HG03342 (cell line): ENCODE measurements at regions not wholly inside any gene's neighbourhood (a gene's known extent, or its start where the extent isn't known, plus 50 kb on each side); places are given as distances from the start of the nearest gene placed in this dataset.

Experiments
- ATAC-seq: cut with Tn5 transposase; IDR thresholded peaks from one replicate; pipeline ENCODE4 v1.9.1; 2021; ENCODE audit warnings: mild to moderate bottlenecking, moderate library complexity; ENCODE audit not compliant: unreplicated experiment

DNA sequence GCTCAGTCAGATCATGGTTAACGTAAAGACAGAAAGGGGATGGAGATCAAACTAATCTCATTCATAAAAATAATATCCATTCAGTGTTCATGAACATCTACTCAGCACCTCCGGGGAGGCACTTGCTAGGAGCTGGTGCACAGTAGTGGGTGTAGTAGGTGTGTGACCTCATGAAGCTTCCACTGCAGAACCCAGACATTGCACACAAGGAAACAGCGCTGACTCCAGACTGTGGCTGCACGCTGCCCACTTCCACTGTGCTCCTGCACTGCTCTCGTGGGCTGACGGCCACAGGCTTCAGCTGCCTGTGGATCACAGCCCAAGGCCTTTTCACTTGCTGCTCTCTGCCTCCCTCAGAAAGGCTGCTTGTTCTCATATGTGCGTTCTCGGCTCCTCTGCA lies 214.4 kb upstream of the ZNF507 start:
- no peak for ATAC-seq

- ATAC-seq, result no peak
Observed at GRCh38 chr19:32138416-32138815, 207.0 kb upstream of the ZNF507 start.

DNA sequence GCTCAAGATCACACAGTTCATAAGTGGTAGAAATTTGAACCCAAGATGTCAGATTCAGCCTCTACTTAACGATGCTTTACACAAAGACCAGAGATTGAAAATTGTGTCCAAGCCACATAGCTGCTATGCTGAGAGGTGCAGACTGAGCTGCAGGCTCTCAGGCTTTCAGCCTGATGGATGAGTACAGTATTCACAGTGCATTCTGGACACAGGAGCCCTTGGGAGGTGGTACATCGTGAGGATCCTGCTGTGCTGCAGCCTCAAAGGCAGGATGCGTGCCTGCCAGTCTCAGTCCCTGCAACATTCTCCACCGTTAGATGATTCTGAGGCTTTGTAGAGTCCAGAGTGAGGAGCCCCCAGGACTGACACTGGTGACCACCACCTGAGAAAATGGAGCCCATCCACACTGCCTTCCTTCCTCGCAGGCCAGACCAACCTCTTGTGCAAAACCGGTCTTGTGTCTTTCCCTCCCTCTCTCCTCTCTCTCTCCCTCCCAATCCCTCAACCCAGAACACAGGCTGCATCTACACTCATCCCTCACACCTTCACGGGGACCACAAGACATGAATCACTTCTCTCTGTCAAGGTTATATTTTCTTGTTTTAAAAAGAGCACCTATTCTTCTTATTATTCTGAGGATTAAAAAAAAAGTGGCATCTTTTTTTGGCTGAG lies 203.4 kb upstream of the ZNF507 start:
- ATAC-seq, result no peak

DNA sequence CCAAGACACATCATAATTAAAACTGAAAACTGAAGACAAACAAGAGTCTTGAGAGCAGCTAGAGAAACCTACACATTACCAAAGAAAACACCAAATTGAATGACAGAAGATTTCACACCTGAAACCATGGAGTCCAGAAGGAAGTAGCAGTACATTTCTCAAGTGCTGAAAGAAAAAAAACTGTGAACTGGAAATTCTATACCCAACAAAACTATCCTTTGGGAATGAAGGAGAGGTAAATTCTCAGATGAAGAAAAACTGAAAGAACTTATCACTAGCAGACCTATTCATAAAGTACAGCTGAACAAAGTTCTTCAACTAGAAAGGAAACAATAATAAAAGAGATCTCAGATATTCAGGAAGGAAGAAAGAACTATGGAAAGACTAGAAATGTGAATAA lies 198.7 kb upstream of the ZNF507 start:
- ATAC-seq, result no peak

- no peak for ATAC-seq
Observed at GRCh38 chr19:32150605-32151004, 194.8 kb upstream of the ZNF507 start.

DNA sequence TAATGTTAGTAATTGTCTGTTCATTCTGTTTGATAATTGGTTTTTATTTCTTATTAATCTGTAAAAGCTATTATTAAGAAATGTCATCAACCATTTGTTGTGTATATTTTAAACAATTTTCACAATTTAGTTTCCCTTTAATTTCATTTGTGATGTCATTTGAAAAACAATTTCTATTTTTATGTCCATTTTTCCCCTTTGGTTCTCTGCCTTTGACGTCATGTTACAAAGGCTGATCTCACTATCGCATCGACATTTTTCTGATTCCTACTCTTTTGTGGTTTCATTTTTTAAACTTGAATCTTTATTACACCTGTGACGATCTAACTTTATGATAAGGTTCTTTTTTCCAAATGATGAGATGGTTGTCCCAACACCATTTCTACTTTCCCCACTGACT lies 191.0 kb upstream of the ZNF507 start:
- no peak for ATAC-seq

GRCh38 chr19:32164384-32164992 lies 180.9 kb upstream of the ZNF507 start:
- no peak for ATAC-seq

DNA sequence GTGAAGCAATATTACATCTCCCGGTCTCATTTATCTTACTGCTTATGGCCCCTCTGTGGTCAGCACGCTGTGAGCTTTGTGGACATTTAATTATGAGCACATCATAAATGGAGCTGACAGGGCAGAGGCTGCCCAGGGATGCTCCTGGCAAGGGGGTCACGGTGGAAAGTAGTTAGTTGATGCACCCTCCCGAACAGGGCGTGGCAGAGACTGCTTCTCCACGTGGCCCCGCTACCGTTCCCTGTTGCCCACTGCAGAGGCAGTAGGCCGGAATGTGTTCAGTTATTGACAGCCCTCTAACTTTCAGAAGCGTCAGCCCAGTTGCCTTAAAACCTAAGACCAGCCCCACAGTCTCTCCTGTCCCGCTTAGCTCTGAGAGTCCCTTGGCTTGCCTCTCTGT lies 180.3 kb upstream of the ZNF507 start:
- ATAC-seq, result no peak

- ATAC-seq, result no peak
Observed at GRCh38 chr19:32165750-32166149, 179.7 kb upstream of the ZNF507 start.

DNA sequence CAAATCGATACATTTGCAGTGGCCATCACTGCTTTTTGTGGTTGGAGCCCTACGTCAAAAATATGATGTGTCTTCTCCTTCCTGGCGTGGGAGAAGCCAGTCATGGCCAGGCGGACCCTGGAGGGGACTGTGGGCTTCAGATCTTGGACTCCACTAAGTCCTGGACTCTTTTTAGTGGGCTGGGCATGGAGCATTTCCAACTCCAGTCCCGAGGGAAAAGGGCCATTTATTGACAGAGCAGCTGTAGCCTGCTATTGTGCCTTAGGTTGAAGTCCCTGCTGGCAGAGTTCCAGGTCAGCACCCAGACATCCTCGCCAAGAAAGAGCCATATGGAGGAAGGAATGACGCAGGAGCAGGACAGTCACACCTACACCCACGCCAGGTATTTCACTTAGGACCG lies 179.2 kb upstream of the ZNF507 start:
- no peak for ATAC-seq

DNA sequence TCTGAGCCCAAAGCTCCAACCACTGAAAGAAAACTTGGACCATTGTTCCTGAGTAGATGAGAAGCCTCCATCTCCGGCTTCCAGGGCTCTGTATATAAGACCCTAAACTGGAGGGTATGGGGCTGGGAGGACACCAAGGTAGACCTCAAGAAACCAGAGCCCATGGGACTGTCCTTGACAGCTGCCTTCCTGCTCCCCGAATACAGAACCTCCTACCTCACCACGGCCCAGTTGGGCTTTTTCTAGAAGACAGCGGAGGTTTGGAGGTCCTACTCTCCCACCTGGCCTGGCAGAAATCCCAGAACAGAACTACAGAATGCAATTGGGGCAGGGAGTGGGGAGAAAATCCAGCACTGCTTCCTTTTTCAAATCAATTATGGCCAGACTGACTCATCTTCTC lies 177.3 kb upstream of the ZNF507 start:
- ATAC-seq, result no peak

DNA sequence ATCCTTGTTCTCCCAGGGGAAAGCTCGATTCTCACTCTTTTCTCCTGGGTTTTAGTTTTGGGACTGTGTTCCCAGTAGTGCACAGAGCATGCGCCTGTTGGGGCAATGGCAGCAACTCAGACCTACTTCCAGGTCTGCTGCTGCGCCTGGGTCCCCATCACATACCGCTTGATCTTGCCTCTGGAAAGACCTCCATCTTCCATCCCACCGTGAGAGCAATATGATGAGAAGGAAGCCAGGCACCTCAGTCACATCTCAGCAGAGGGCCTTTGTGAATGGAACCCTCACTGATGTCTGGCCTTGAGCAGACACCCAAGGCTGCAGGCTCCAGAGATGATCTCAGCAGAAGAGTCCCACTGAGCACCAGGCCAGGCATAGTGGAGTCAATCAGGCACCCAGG lies 176.8 kb upstream of the ZNF507 start:
- ATAC-seq, result no peak

GRCh38 chr19:32171719-32172151 lies 173.7 kb upstream of the ZNF507 start:
- no peak for ATAC-seq

- ATAC-seq, result no peak
Observed at GRCh38 chr19:32172566-32173160, 172.7 kb upstream of the ZNF507 start.

DNA sequence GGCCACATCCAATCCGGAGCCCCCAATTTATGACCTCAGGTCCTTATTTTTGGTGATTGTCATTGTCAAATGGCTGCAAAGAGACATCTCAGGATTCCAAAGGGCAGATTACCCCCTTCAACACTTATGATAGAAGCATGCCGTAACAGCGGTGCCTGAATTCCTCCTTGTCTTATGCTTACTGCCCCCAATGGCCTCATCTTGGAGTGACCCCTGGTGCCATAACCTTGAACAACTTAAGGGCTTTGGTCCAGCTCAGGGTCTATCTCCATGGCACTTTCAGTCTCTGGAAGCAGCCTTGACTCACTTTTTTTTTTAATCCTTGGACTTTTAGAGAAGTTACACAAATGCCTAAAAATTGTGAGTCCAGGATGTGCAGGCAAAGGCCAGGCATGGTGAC lies 171.6 kb upstream of the ZNF507 start:
- ATAC-seq, result no peak

DNA sequence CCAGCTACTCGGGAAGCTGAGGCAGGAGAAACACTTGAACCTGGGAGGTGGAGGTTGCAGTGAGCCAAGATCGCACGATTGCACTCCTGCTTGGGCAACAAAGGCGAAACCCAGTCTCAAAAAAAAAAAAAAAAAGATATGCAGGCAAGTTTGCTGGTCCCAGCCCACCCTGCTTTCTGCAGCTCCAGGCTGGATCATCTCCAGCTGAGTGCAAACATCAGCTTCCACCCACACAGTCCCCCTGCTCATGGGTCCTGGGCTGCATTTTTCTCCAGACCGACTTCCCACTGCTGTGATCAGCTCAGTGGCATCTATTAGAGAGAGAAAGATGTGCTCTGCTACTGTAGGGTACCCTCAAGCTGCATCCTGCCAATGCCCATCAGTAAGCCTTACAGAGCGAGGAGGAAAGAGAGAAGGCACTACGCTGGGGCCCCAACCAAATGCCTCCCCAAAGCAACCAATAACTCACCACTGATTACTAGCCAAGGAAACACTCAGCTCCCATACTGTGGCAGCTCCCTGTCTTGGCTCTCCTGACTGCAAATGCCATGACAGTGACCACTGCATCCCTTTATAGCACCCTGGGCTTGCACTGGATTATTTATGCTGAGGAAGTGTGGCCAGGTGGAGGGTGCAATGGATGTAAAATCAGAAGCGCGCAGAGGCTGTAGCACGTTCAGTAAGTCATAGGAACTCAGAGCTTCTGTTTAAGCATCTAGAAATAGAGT lies 170.9 kb upstream of the ZNF507 start:
- ATAC-seq, result no peak

DNA sequence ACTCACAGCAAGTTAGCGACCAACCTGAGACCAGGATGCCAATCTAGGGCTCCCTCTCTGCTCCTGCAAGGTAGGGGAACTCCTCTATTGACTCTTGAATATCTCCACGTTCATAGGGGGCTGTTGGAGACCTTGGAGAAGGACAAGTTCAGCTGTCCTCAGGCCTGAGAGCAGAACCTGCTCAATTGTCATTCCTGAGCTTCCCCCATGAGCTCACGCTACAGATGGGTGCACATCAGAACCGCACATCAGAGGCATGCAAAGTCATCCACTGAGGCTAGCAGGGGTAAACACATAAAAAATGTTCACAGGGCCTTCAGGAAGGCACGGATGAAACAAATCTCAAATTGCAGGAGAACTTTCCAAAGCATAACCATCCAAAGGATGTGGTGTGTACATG lies 168.8 kb upstream of the ZNF507 start:
- ATAC-seq, result no peak

DNA sequence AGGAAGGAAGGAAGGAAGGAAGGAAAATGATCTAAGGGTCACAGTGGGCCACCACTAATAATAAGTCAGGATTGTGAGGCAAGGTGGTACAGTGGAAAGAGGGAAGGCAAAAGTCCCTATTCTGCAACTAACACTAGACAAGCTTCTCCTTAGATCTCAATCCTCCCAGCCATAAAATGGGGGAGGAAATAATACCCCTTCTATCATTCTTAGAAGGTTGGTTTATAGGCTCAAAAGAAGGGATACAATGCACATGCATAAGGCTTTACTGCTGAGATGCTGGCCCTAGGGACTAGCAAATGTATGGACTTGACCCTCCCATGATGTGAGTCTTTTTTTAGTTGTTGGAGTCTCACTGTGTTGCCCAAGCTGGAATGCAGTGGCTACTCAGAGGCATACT lies 167.7 kb upstream of the ZNF507 start:
- no peak for ATAC-seq

GRCh38 chr19:32178401-32178800 lies 167.0 kb upstream of the ZNF507 start:
- ATAC-seq, result no peak

DNA sequence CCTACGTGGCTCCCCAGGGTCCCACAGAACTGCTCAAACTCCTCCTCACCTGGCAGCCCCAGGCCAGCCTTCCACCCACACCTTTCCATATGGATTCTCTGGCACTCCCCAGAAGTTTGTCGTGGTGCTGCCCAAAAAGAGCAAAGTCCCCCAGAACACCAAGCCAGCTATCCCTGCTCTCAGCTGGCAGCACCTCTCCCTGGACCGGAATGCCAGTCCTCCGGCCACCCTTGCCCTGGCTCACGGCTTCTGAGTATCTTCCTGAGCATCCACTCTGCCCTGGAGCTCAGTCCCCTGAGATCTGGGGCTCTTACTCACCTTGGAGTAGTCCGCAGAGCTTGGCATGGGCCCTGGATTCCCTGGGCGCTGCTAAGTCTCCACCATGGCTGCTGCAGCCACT lies 166.5 kb upstream of the ZNF507 start:
- no peak for ATAC-seq

GRCh38 chr19:32181216-32181920 lies 164.0 kb upstream of the ZNF507 start:
- no peak for ATAC-seq
